ENCODE measurements at regions not wholly inside any gene's neighbourhood (a gene's known extent, or its start where the extent isn't known, plus 50 kb on each side); places are given as distances from the start of the nearest gene placed in this dataset.

- H2BK120ac ChIP-seq (ENCODE audit: low read depth, low read length), result no peak overlapping the region
- no peak overlapping the region for H3K14ac ChIP-seq (ENCODE audit: low read length in 2 of 2)
- no peak overlapping the region for H3K4ac ChIP-seq (ENCODE audit: low read depth in 1 of 2, low read length in 2 of 2)
- DNase-seq, result peak; percentile 60
- peak overlapping the region in 1 of 2 experiments; percentile 58 for H3K4me3 ChIP-seq (ENCODE audit: insufficient read depth in 1 of 2, low read depth in 1 of 2, low read length in 2 of 2)
- peak overlapping the region; percentile 54 for H4K8ac ChIP-seq (ENCODE audit: low read length)
- no peaks in the 10 kb centered on the region for H3K36me3 ChIP-seq (ENCODE audit: control insufficient read depth in 1 of 2, insufficient read depth in 2 of 2, low read depth in 1 of 2, low read length in 2 of 2)
- peaks cover 2% of the 10 kb centered on the region for H3K79me1 ChIP-seq (replicated peaks; ENCODE audit: low read length, poor library complexity, severe bottlenecking)
- H3K9ac ChIP-seq (ENCODE audit: low read length), result no peak overlapping the region
- no peaks in the 10 kb centered on the region for H3K9me3 ChIP-seq (ENCODE audit: control insufficient read depth, low read length)
- H4K91ac ChIP-seq (ENCODE audit: low read length), result no peak overlapping the region
- peak overlapping the region in 1 of 2 experiments; percentile 59 for H3K18ac ChIP-seq (ENCODE audit: low read depth in 1 of 2, low read length in 2 of 2)
- H3K4me2 ChIP-seq (ENCODE audit: low read length, poor library complexity, severe bottlenecking), result peak overlapping the region; percentile 39
- H2BK5ac ChIP-seq (ENCODE audit: low read depth, low read length, poor library complexity, severe bottlenecking), result no peak overlapping the region
- no peak overlapping the region for H2BK12ac ChIP-seq (ENCODE audit: low read length in 2 of 2)
- no peak overlapping the region for H2AK5ac ChIP-seq (ENCODE audit: low read length, severe bottlenecking)
- no peak overlapping the region for H2BK15ac ChIP-seq (ENCODE audit: low read depth, poor library complexity, severe bottlenecking)
- no peaks in the 10 kb centered on the region for H3K27me3 ChIP-seq (ENCODE audit: control insufficient read depth in 1 of 2, insufficient read depth in 1 of 2, low read length in 2 of 2)
- H3K27ac ChIP-seq (ENCODE audit: low read length, poor library complexity, severe bottlenecking), result no peak overlapping the region
- peaks cover 2% of the 10 kb centered on the region for H3K4me1 ChIP-seq (ENCODE audit: control insufficient read depth, insufficient read depth, low read depth, low read length)
- H2AFZ ChIP-seq (ENCODE audit: low read depth, low read length), result peak overlapping the region; percentile 49
- H3K23ac ChIP-seq (ENCODE audit: low read length in 2 of 2), result no peak overlapping the region
- WGBS, result 45% methylated on average over 42 of the region's 42 CpGs
Measured at GRCh38 chr2:193502363-193503035, 1307.8 kb upstream of the TMEFF2 start.

- 83% methylated on average over 2 of the region's 2 CpGs for WGBS
Measured at GRCh38 chr2:193496786-193497185, 1302.1 kb upstream of the TMEFF2 start.

GRCh38 chr2:193482557-193482956 lies 1287.8 kb upstream of the TMEFF2 start:
- Histone ChIP-seq H2BK15ac (ENCODE audit: low read depth, poor library complexity, severe bottlenecking) (no peak overlapping the region), H3K9ac (ENCODE audit: low read length) (no peak overlapping the region), H3K79me1 (replicated peaks; ENCODE audit: low read length, poor library complexity, severe bottlenecking) (no peaks in the 10 kb centered on the region), H3K27ac (ENCODE audit: low read length, poor library complexity, severe bottlenecking) (no peak overlapping the region), H2BK12ac (ENCODE audit: low read length in 2 of 2) (no peak overlapping the region), H3K36me3 (ENCODE audit: control insufficient read depth in 1 of 2, insufficient read depth in 2 of 2, low read depth in 1 of 2, low read length in 2 of 2) (no peaks in the 10 kb centered on the region), H2BK120ac (ENCODE audit: low read depth, low read length) (no peak overlapping the region), H4K8ac (ENCODE audit: low read length) (no peak overlapping the region), H3K14ac (ENCODE audit: low read length in 2 of 2) (no peak overlapping the region), H3K4me1 (ENCODE audit: control insufficient read depth, insufficient read depth, low read depth, low read length) (no peaks in the 10 kb centered on the region), H2BK5ac (ENCODE audit: low read depth, low read length, poor library complexity, severe bottlenecking) (no peak overlapping the region), H3K4me3 (ENCODE audit: insufficient read depth in 1 of 2, low read depth in 1 of 2, low read length in 2 of 2) (no peak overlapping the region), H3K27me3 (ENCODE audit: control insufficient read depth in 1 of 2, insufficient read depth in 1 of 2, low read length in 2 of 2) (no peaks in the 10 kb centered on the region), H3K4ac (ENCODE audit: low read depth in 1 of 2, low read length in 2 of 2) (no peak overlapping the region), H2AFZ (ENCODE audit: low read depth, low read length) (no peak overlapping the region), H3K23ac (ENCODE audit: low read length in 2 of 2) (no peak overlapping the region), H3K18ac (ENCODE audit: low read depth in 1 of 2, low read length in 2 of 2) (no peak overlapping the region), H2AK5ac (ENCODE audit: low read length, severe bottlenecking) (no peak overlapping the region), H3K9me3 (ENCODE audit: control insufficient read depth, low read length) (peaks cover 4% of the 10 kb centered on the region), H3K4me2 (ENCODE audit: low read length, poor library complexity, severe bottlenecking) (no peak overlapping the region), H4K91ac (ENCODE audit: low read length) (no peak overlapping the region)
- no peak for DNase-seq
- no CpG with 5 or more reads among the region's 3 CpGs for WGBS

More at GRCh38 chr2:193496786-193497185, 1302.1 kb upstream of the TMEFF2 start:
- Histone ChIP-seq H4K91ac (ENCODE audit: low read length) (no peak overlapping the region), H3K79me1 (replicated peaks; ENCODE audit: low read length, poor library complexity, severe bottlenecking) (no peaks in the 10 kb centered on the region), H3K9ac (ENCODE audit: low read length) (no peak overlapping the region), H2AFZ (ENCODE audit: low read depth, low read length) (no peak overlapping the region), H2BK12ac (ENCODE audit: low read length in 2 of 2) (no peak overlapping the region), H3K4ac (ENCODE audit: low read depth in 1 of 2, low read length in 2 of 2) (no peak overlapping the region), H3K9me3 (ENCODE audit: control insufficient read depth, low read length) (no peaks in the 10 kb centered on the region), H2BK15ac (ENCODE audit: low read depth, poor library complexity, severe bottlenecking) (no peak overlapping the region), H3K27me3 (ENCODE audit: control insufficient read depth in 1 of 2, insufficient read depth in 1 of 2, low read length in 2 of 2) (no peaks in the 10 kb centered on the region), H3K4me1 (ENCODE audit: control insufficient read depth, insufficient read depth, low read depth, low read length) (no peaks in the 10 kb centered on the region), H3K23ac (ENCODE audit: low read length in 2 of 2) (no peak overlapping the region), H3K18ac (ENCODE audit: low read depth in 1 of 2, low read length in 2 of 2) (no peak overlapping the region), H3K36me3 (ENCODE audit: control insufficient read depth in 1 of 2, insufficient read depth in 2 of 2, low read depth in 1 of 2, low read length in 2 of 2) (no peaks in the 10 kb centered on the region), H4K8ac (ENCODE audit: low read length) (no peak overlapping the region), H3K4me3 (ENCODE audit: insufficient read depth in 1 of 2, low read depth in 1 of 2, low read length in 2 of 2) (no peak overlapping the region), H2BK5ac (ENCODE audit: low read depth, low read length, poor library complexity, severe bottlenecking) (no peak overlapping the region), H3K27ac (ENCODE audit: low read length, poor library complexity, severe bottlenecking) (no peak overlapping the region), H3K14ac (ENCODE audit: low read length in 2 of 2) (no peak overlapping the region), H3K4me2 (ENCODE audit: low read length, poor library complexity, severe bottlenecking) (no peak overlapping the region), H2AK5ac (ENCODE audit: low read length, severe bottlenecking) (no peak overlapping the region), H2BK120ac (ENCODE audit: low read depth, low read length) (no peak overlapping the region)
- no peak for DNase-seq

- no peak overlapping the region for H3K14ac ChIP-seq (ENCODE audit: low read length in 2 of 2)
- H3K27me3 ChIP-seq (ENCODE audit: control insufficient read depth in 1 of 2, insufficient read depth in 1 of 2, low read length in 2 of 2), result no peaks in the 10 kb centered on the region
- no peak overlapping the region for H4K8ac ChIP-seq (ENCODE audit: low read length)
- no peaks in the 10 kb centered on the region for H3K4me1 ChIP-seq (ENCODE audit: control insufficient read depth, insufficient read depth, low read depth, low read length)
- H2AK5ac ChIP-seq (ENCODE audit: low read length, severe bottlenecking), result no peak overlapping the region
- no peak overlapping the region for H3K23ac ChIP-seq (ENCODE audit: low read length in 2 of 2)
- no peak overlapping the region for H2BK15ac ChIP-seq (ENCODE audit: low read depth, poor library complexity, severe bottlenecking)
- 61% methylated on average over 1 of the region's 1 CpG for WGBS
- no peak overlapping the region for H3K18ac ChIP-seq (ENCODE audit: low read depth in 1 of 2, low read length in 2 of 2)
- H2AFZ ChIP-seq (ENCODE audit: low read depth, low read length), result no peak overlapping the region
- H3K79me1 ChIP-seq (replicated peaks; ENCODE audit: low read length, poor library complexity, severe bottlenecking), result no peaks in the 10 kb centered on the region
- H3K36me3 ChIP-seq (ENCODE audit: control insufficient read depth in 1 of 2, insufficient read depth in 2 of 2, low read depth in 1 of 2, low read length in 2 of 2), result no peaks in the 10 kb centered on the region
- no peak overlapping the region for H2BK5ac ChIP-seq (ENCODE audit: low read depth, low read length, poor library complexity, severe bottlenecking)
- H3K27ac ChIP-seq (ENCODE audit: low read length, poor library complexity, severe bottlenecking), result no peak overlapping the region
- no peak overlapping the region for H2BK12ac ChIP-seq (ENCODE audit: low read length in 2 of 2)
- no peak overlapping the region for H3K4me3 ChIP-seq (ENCODE audit: insufficient read depth in 1 of 2, low read depth in 1 of 2, low read length in 2 of 2)
- H4K91ac ChIP-seq (ENCODE audit: low read length), result no peak overlapping the region
- H3K9ac ChIP-seq (ENCODE audit: low read length), result no peak overlapping the region
- no peak overlapping the region for H3K4ac ChIP-seq (ENCODE audit: low read depth in 1 of 2, low read length in 2 of 2)
- H2BK120ac ChIP-seq (ENCODE audit: low read depth, low read length), result no peak overlapping the region
- H3K9me3 ChIP-seq (ENCODE audit: control insufficient read depth, low read length), result peaks cover 3% of the 10 kb centered on the region
- H3K4me2 ChIP-seq (ENCODE audit: low read length, poor library complexity, severe bottlenecking), result no peak overlapping the region
- no peak for DNase-seq
Measured at GRCh38 chr2:193480187-193480586, 1285.5 kb upstream of the TMEFF2 start.
